ENCODE measurements at regions not wholly inside any gene's neighbourhood (a gene's known extent, or its start where the extent isn't known, plus 50 kb on each side); places are given as distances from the start of the nearest gene placed in this dataset.

- no peak for DNase-seq
Observed at GRCh38 chr22:48137640-48138039, 1375.2 kb downstream of the TBC1D22A start.

GRCh38 chr22:48135592-48135991 lies 1373.1 kb downstream of the TBC1D22A start:
- DNase-seq: peak; percentile 91

- no peak for DNase-seq
Observed at GRCh38 chr22:48125416-48125815, 1363.0 kb downstream of the TBC1D22A start.

- no peak for DNase-seq
Observed at GRCh38 chr22:48121984-48122383, 1359.5 kb downstream of the TBC1D22A start.

GRCh38 chr22:48118654-48119053 lies 1356.2 kb downstream of the TBC1D22A start:
- no peak for DNase-seq

- no peak for DNase-seq
Observed at GRCh38 chr22:48116871-48117270, 1354.4 kb downstream of the TBC1D22A start.

GRCh38 chr22:48112687-48113521 lies 1350.5 kb downstream of the TBC1D22A start:
- no peak for DNase-seq

GRCh38 chr22:48106715-48107259 lies 1344.3 kb downstream of the TBC1D22A start:
- no peak for DNase-seq

GRCh38 chr22:48106215-48106614 lies 1343.8 kb downstream of the TBC1D22A start:
- no peak for DNase-seq

- no peak for DNase-seq
Observed at GRCh38 chr22:48105259-48105658, 1342.8 kb downstream of the TBC1D22A start.

GRCh38 chr22:48104766-48105165 lies 1342.3 kb downstream of the TBC1D22A start:
- no peak for DNase-seq

- no peak for DNase-seq
Observed at GRCh38 chr22:48104102-48104738, 1341.8 kb downstream of the TBC1D22A start.

- DNase-seq: no peak
Observed at GRCh38 chr22:48103126-48103875, 1340.9 kb downstream of the TBC1D22A start.

GRCh38 chr22:48102581-48102980 lies 1340.1 kb downstream of the TBC1D22A start:
- DNase-seq: no peak

GRCh38 chr22:48101704-48102103 lies 1339.3 kb downstream of the TBC1D22A start:
- no peak for DNase-seq

GRCh38 chr22:48100685-48101417 lies 1338.4 kb downstream of the TBC1D22A start:
- no peak for DNase-seq

GRCh38 chr22:48099671-48100070 lies 1337.2 kb downstream of the TBC1D22A start:
- DNase-seq: no peak

- no peak for DNase-seq
Observed at GRCh38 chr22:48099251-48099650, 1336.8 kb downstream of the TBC1D22A start.

- no peak for DNase-seq
Observed at GRCh38 chr22:48098921-48099245, 1336.4 kb downstream of the TBC1D22A start.

GRCh38 chr22:48098243-48098920 lies 1335.9 kb downstream of the TBC1D22A start:
- no peak for DNase-seq

GRCh38 chr22:48097723-48098122 lies 1335.3 kb downstream of the TBC1D22A start:
- DNase-seq: no peak

Measured in NCI-H345 (cell line).